GM12878 (cell line): ENCODE measurements at regions not wholly inside any gene's neighbourhood (a gene's known extent, or its start where the extent isn't known, plus 50 kb on each side); places are given as distances from the start of the nearest gene placed in this dataset.
"Not testable (repeated sequence)": the region's sequence is repeated elsewhere in the genome, so short reads cannot be mapped to it uniquely, and the experiment has no call there.

Experiments used
- FOS ChIP-seq: IDR thresholded peaks from 3 replicates; pipeline ENCODE4 v1.6.1; 2011; ENCODE audit warnings: borderline replicate concordance; ENCODE audit not compliant: insufficient read length; ENCODE audit errors: extremely low read depth
- HCFC1 ChIP-seq: fragments of 150-350 bp; IDR thresholded peaks from 2 replicates; pipeline ENCODE4 v1.6.1; 2014; ENCODE audit warnings: low read length
- MXI1 ChIP-seq: fragments of 150-350 bp; IDR thresholded peaks from 2 replicates; pipeline ENCODE4 v1.6.1; 2011; ENCODE audit warnings: low read depth, mild to moderate bottlenecking, inconsistent platforms, low read length, improper control_type of control experiment
- POLR2A ChIP-seq: IDR thresholded peaks from 2 replicates; pipeline ENCODE4 v1.6.1; 2011; ENCODE audit warnings: low read depth, mild to moderate bottlenecking, low read length
- POLR2AphosphoS5 ChIP-seq: IDR thresholded peaks from 2 replicates; pipeline ENCODE4 v1.6.1; 2011; ENCODE audit warnings: mild to moderate bottlenecking, low read length, inconsistent platforms
- RBBP5 ChIP-seq: fragments of 200-600 bp; sonication (generic); conservative IDR thresholded peaks from 2 replicates; pipeline ENCODE4 v1.6.1; 2016
- SP1 ChIP-seq: IDR thresholded peaks from one replicate; pipeline ENCODE4 v1.6.1; 2011; ENCODE audit warnings: low read depth, low read length
- TCF3 ChIP-seq: IDR thresholded peaks from 2 replicates; pipeline ENCODE4 v1.6.1; 2012; ENCODE audit warnings: low read depth, mild to moderate bottlenecking, low read length, borderline replicate concordance; ENCODE audit not compliant: insufficient read depth
- YBX1 ChIP-seq: fragments of 450-650 bp; IDR thresholded peaks from 2 replicates; pipeline ENCODE4 v1.6.1; 2016; ENCODE audit warnings: antibody characterized with exemption
- TF ChIP-seq, protein P1 (sequence below), 3 experiments: IDR thresholded peaks in 2 of 3; conservative IDR thresholded peaks in 1 of 3; 2 replicates each; pipeline ENCODE4 v1.5.1; 2011; ENCODE audit warnings: low read depth in 3 of 3, low read length in 3 of 3, mild to moderate bottlenecking in 3 of 3, control low read depth in 2 of 3, moderate library complexity in 2 of 3, inconsistent platforms in 1 of 3, mixed read lengths in 1 of 3; ENCODE audit not compliant: control insufficient read depth in 2 of 3, insufficient read depth in 1 of 3; ENCODE audit errors: extremely low read depth in 1 of 3

DNA sequence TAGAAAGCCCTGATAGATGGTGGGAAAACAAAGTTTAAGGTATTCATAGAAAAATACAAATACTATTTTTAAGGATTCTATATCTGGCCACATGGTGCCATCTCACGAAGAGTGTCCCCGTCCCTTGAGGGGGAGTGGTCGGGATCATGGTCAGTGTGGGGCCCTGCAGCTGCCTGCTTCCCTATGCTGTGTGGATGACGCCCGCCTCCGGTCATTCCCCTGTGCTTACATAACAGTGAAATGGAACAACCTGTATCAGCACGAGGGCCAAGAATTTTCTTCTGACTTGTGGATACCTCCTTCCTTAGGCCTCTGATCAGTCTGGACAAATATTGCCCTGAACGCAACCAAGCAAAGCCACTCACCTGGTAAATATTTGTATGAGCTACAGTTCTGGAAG lies 2724.1 kb upstream of the TPTE start:
- TF ChIP-seq HCFC1, SP1, FOS, POLR2AphosphoS5, MXI1, YBX1, RBBP5, TCF3, POLR2A: not testable (repeated sequence)
- TF ChIP-seq, protein P1, sequence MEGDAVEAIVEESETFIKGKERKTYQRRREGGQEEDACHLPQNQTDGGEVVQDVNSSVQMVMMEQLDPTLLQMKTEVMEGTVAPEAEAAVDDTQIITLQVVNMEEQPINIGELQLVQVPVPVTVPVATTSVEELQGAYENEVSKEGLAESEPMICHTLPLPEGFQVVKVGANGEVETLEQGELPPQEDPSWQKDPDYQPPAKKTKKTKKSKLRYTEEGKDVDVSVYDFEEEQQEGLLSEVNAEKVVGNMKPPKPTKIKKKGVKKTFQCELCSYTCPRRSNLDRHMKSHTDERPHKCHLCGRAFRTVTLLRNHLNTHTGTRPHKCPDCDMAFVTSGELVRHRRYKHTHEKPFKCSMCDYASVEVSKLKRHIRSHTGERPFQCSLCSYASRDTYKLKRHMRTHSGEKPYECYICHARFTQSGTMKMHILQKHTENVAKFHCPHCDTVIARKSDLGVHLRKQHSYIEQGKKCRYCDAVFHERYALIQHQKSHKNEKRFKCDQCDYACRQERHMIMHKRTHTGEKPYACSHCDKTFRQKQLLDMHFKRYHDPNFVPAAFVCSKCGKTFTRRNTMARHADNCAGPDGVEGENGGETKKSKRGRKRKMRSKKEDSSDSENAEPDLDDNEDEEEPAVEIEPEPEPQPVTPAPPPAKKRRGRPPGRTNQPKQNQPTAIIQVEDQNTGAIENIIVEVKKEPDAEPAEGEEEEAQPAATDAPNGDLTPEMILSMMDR (IDR thresholded peaks at IDR 0.05 in 2 of 3, conservative IDR thresholded peaks at IDR 0.05 in 1 of 3; ENCODE audit: control insufficient read depth in 2 of 3, extremely low read depth in 1 of 3, insufficient read depth in 1 of 3, low read depth in 3 of 3, low read length in 3 of 3) = not testable (repeated sequence)
